Vagina (tissue), 2 donors: ENCODE measurements at regions not wholly inside any gene's neighbourhood (a gene's known extent, or its start where the extent isn't known, plus 50 kb on each side); places are given as distances from the start of the nearest gene placed in this dataset.
"Not testable (repeated sequence)": the region's sequence is repeated elsewhere in the genome, so short reads cannot be mapped to it uniquely, and the experiment has no call there.

Source experiments
- DNase-seq, 2 donors: peaks; one replicate each; pipeline ENCODE4 v3.0.0-alpha.2; 2017; ENCODE audit errors: extremely low spot score in 2 of 2
- H3K27ac ChIP-seq: fragments of 200-600 bp; sonication (generic); one replicate; pipeline ENCODE4 v1.5.1; 2019
- H3K27me3 ChIP-seq: fragments of 200-600 bp; sonication (generic); one replicate; pipeline ENCODE4 v1.5.1; 2019
- H3K36me3 ChIP-seq, 2 donors: fragments of 200-600 bp; sonication (generic); one replicate each; pipeline ENCODE4 v1.5.1; 2017 to 2019
- H3K4me1 ChIP-seq: fragments of 200-600 bp; sonication (generic); one replicate; pipeline ENCODE4 v1.5.1; 2019
- H3K4me3 ChIP-seq, 2 donors: fragments of 200-600 bp; sonication (generic); 1 replicate in 1 of 2; 2 replicates in 1 of 2; pipeline ENCODE4 v1.5.1; 2016 to 2019
- H3K9me3 ChIP-seq: fragments of 200-600 bp; sonication (generic); one replicate; pipeline ENCODE4 v1.5.1; 2019
- CTCF ChIP-seq, 3 experiments: fragments of 450-650 bp in 2 of 3; fragments of 200-600 bp in 1 of 3; sonication (generic) in 1 of 3; IDR thresholded peaks; one replicate each; pipeline ENCODE4 v1.5.1; 2017 to 2019; ENCODE audit warnings: antibody characterized with exemption in 3 of 3, mild to moderate bottlenecking in 2 of 3, moderate library complexity in 2 of 3
- POLR2A ChIP-seq, 2 donors: fragments of 450-650 bp; IDR thresholded peaks; one replicate each; pipeline ENCODE4 v1.6.1; 2017; ENCODE audit warnings: antibody characterized with exemption in 2 of 2, mild to moderate bottlenecking in 2 of 2, moderate library complexity in 2 of 2
- POLR2AphosphoS5 ChIP-seq, 2 donors: sonication (generic); formaldehyde crosslinking; IDR thresholded peaks; one replicate each; pipeline ENCODE4 v1.9.0; 2017; ENCODE audit warnings: antibody characterized with exemption in 2 of 2, mild to moderate bottlenecking in 2 of 2, low read depth in 1 of 2; ENCODE audit not compliant: insufficient read depth in 1 of 2
- intact Hi-C: fragments of 100-400 bp; cut with DNase I; formaldehyde crosslinking; loops from one replicate; pipeline ENCODE4 v1.15.1; 2023

DNA sequence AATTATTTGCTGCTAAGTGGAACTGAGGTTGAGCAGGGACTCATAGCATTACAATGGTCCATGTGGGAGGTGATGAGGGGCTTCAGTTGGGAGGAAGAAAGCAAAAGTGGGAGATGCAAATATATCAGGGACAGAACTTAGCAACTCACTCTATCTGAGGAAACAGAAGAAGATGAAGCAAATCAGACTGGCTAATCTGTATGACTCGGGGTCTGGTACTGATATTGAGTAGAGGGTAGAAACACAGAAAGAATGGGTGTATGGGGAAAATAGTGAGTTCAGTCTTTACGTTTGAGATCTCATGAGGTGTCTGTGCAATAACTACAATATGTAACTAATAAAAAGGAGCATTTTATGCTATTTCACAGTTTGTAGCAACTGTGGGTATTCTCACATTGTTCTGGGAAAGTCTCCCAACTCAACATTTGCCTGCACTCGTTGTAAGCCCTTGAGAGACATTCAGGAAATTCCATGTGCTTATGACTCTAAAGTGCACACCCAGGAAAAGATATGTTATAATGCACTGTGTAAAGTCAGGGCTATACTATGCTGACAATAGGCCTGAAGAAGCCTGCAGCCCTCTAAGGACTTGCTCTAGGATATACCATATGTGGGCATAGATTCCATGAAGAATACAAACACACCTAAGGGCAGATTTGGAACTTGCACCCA lies 183.5 kb downstream of the SPRY2 start:
- no peaks in the 10 kb centered on the region for H3K9me3 ChIP-seq
- no peaks in the 10 kb centered on the region for H3K4me1 ChIP-seq
- no peak for DNase-seq
- no peak overlapping the region for H3K27ac ChIP-seq
- TF ChIP-seq POLR2AphosphoS5 (IDR thresholded peaks at IDR 0.05; ENCODE audit: insufficient read depth in 1 of 2, low read depth in 1 of 2) (no peak), CTCF (IDR thresholded peaks at IDR 0.05) (no peak), POLR2A (IDR thresholded peaks at IDR 0.05) (no peak)
- no peaks in the 10 kb centered on the region for H3K36me3 ChIP-seq
- no peak overlapping the region for H3K4me3 ChIP-seq
- no peaks in the 10 kb centered on the region for H3K27me3 ChIP-seq
- intact Hi-C loops = no loop called here

GRCh38 chr13:80152142-80152541 lies 188.8 kb downstream of the SPRY2 start:
- H3K27me3 ChIP-seq, intact Hi-C loops, H3K9me3 ChIP-seq, H3K4me3 ChIP-seq, H3K36me3 ChIP-seq, DNase-seq, H3K4me1 ChIP-seq, H3K27ac ChIP-seq: not testable (repeated sequence)

- Histone ChIP-seq H3K9me3 (no peaks in the 10 kb centered on the region), H3K27ac (no peak overlapping the region), H3K4me1 (no peaks in the 10 kb centered on the region), H3K4me3 (no peak overlapping the region), H3K36me3 (no peaks in the 10 kb centered on the region), H3K27me3 (no peaks in the 10 kb centered on the region)
- TF ChIP-seq POLR2A (IDR thresholded peaks at IDR 0.05) (no peak), CTCF (IDR thresholded peaks at IDR 0.05) (no peak), POLR2AphosphoS5 (IDR thresholded peaks at IDR 0.05; ENCODE audit: insufficient read depth in 1 of 2, low read depth in 1 of 2) (no peak)
- intact Hi-C loops = no loop called here
- DNase-seq = no peak
Measured at GRCh38 chr13:80151016-80151415, 189.9 kb downstream of the SPRY2 start.

DNA sequence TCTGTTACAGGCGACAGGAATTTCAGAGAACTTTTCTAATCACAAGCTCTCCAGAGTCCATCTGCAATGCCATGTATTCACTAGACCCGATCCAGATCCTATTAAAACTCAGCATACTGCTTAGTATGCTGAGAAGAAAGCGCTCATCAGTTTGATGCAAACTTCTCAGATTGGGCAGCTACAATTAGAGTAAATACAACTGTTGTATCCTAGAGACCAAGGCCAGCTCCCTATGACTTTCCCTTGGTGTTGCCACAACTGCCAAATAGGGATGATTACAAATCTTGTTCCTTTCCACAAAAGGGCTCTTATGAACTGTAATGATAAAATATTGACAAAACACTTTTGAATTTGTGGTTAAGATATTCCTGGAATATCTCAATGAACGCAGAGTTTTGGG lies 191.2 kb downstream of the SPRY2 start:
- DNase-seq = no peak
- H3K4me1 ChIP-seq = no peaks in the 10 kb centered on the region
- no peak for TF ChIP-seq POLR2AphosphoS5 (IDR thresholded peaks at IDR 0.05; ENCODE audit: insufficient read depth in 1 of 2, low read depth in 1 of 2)
- TF ChIP-seq CTCF (IDR thresholded peaks at IDR 0.05) = no peak
- no peak for TF ChIP-seq POLR2A (IDR thresholded peaks at IDR 0.05)
- no peaks in the 10 kb centered on the region for H3K9me3 ChIP-seq
- H3K27ac ChIP-seq = no peak overlapping the region
- H3K4me3 ChIP-seq = no peak overlapping the region
- no peaks in the 10 kb centered on the region for H3K36me3 ChIP-seq
- H3K27me3 ChIP-seq = no peaks in the 10 kb centered on the region
- intact Hi-C loops = no loop called here

- intact Hi-C loops = no loop called here
- TF ChIP-seq POLR2AphosphoS5 (IDR thresholded peaks at IDR 0.05; ENCODE audit: insufficient read depth in 1 of 2, low read depth in 1 of 2) = no peak
- no peak for TF ChIP-seq CTCF (IDR thresholded peaks at IDR 0.05)
Measured at GRCh38 chr13:80145171-80145690, 195.7 kb downstream of the SPRY2 start.

More at GRCh38 chr13:80145171-80145690, 195.7 kb downstream of the SPRY2 start:
- Histone ChIP-seq H3K27me3 (no peaks in the 10 kb centered on the region), H3K27ac (no peak overlapping the region), H3K9me3 (no peaks in the 10 kb centered on the region), H3K4me3 (no peak overlapping the region), H3K4me1 (no peaks in the 10 kb centered on the region), H3K36me3 (no peaks in the 10 kb centered on the region)
- no peak for DNase-seq
